Spinal cord (tissue), 9 donors: ENCODE measurements at regions not wholly inside any gene's neighbourhood (a gene's known extent, or its start where the extent isn't known, plus 50 kb on each side); places are given as distances from the start of the nearest gene placed in this dataset.
"Not testable (repeated sequence)": the region's sequence is repeated elsewhere in the genome, so short reads cannot be mapped to it uniquely, and the experiment has no call there.

ENCODE experiments used
- DNase-seq, 6 donors: peaks; one replicate each; pipeline versions ENCODE4 v3.0.0 to v3.0.0-alpha.2; 2013 to 2015; ENCODE audit warnings: low spot score in 6 of 6, low read depth in 4 of 6
- H3K27ac ChIP-seq: one replicate; pipeline ENCODE4 v1.5.1; 2013; ENCODE audit warnings: low read depth, low read length, control low read depth
- H3K27me3 ChIP-seq: one replicate; pipeline ENCODE4 v1.6.1; 2013; ENCODE audit warnings: low read length; ENCODE audit not compliant: control insufficient read depth, insufficient read depth
- H3K36me3 ChIP-seq: one replicate; pipeline ENCODE4 v1.6.1; 2013; ENCODE audit warnings: low read length; ENCODE audit not compliant: control insufficient read depth, insufficient read depth
- H3K4me1 ChIP-seq: one replicate; pipeline ENCODE4 v1.6.1; 2013; ENCODE audit warnings: low read length; ENCODE audit not compliant: control insufficient read depth, insufficient read depth
- H3K4me3 ChIP-seq: one replicate; pipeline ENCODE4 v1.5.1; 2013; ENCODE audit warnings: low read depth, low read length, control low read depth
- H3K9me3 ChIP-seq: one replicate; pipeline ENCODE4 v1.6.1; 2013; ENCODE audit warnings: low read length; ENCODE audit not compliant: control insufficient read depth, insufficient read depth
- WGBS: methylation state at CpG from one replicate; pipeline ENCODE4 v1.1.5; 2013; ENCODE audit warnings: missing lambda C conversion rate; ENCODE audit not compliant: insufficient coverage; 5-methylcytosine and 5-hydroxymethylcytosine counted together
- donor health status: healthy.

DNA sequence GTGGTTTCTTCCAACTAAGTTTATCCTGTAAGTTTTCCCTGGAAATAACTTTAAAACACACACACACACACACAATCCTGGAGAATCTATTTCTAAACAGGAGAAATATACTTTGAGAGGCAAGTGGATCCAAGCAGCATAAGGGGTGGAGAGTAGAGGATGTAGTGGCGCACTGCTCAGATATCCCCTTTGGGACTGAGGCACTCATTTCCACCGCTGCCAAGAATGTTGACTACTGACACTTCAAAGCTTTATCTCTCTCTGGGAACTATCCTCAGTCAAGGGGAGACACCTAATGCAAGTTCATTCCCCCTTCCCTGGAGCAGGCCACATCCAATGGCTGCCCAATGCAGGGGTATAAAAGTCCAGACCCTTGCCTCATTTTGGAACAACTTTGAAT lies 75.8 kb downstream of the CAPZA3 start:
- Histone ChIP-seq H3K4me1 (no peaks in the 10 kb centered on the region), H3K27me3 (no peaks in the 10 kb centered on the region), H3K36me3 (no peaks in the 10 kb centered on the region), H3K27ac (no peak overlapping the region), H3K4me3 (no peak overlapping the region), H3K9me3 (no peaks in the 10 kb centered on the region)
- 38% methylated on average over 1 of the region's 2 CpGs for WGBS
- no peak for DNase-seq

DNA sequence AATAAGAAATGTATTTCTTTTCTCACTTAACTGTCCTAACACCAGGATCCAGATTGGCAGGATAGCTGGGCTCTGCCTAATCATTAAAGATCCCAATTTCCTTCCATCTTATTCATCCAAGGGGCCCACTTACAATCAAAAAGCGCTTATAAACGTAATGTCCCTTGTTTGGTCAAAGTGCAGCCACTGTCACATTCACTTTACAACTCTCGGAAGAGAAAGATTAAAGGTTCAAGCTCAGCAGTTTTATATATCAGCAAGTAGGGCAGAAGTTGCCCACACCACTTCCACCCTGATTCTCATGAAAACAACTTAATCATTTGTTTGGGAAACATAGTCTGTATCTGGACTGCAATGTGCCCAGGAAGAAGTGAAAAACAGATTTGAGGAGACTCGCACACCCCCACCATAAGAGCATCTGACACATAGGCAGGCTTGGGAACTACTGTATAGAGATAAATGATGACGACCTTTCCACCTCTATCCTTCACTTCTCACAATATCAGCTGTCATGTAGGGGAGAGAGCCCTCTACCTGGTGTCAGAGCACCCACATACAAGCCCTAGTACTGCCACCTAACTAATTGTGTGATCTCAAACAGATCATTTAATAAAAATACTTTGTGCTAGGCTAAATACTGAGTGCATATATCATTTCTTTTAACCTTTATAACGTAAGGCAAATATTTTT lies 80.8 kb downstream of the CAPZA3 start:
- Histone ChIP-seq H3K4me3 (no peak overlapping the region), H3K27me3 (no peaks in the 10 kb centered on the region)
- 100% methylated on average over 2 of the region's 6 CpGs for WGBS

GRCh38 chr12:18819484-18819883 lies 81.6 kb downstream of the CAPZA3 start:
- no peaks in the 10 kb centered on the region for H3K27me3 ChIP-seq
- no peaks in the 10 kb centered on the region for H3K9me3 ChIP-seq
- no peak overlapping the region for H3K4me3 ChIP-seq
- 68% methylated on average over 7 of the region's 7 CpGs for WGBS
- DNase-seq, result peak in 1 of 6 donors; percentile 19
- H3K27ac ChIP-seq, result no peak overlapping the region
- H3K4me1 ChIP-seq, result no peaks in the 10 kb centered on the region
- no peaks in the 10 kb centered on the region for H3K36me3 ChIP-seq

More for the DNA sequence above, 80.8 kb downstream of the CAPZA3 start:
- Histone ChIP-seq H3K27ac (no peak overlapping the region), H3K9me3 (no peaks in the 10 kb centered on the region), H3K36me3 (no peaks in the 10 kb centered on the region), H3K4me1 (no peaks in the 10 kb centered on the region)
- no peak for DNase-seq

DNA sequence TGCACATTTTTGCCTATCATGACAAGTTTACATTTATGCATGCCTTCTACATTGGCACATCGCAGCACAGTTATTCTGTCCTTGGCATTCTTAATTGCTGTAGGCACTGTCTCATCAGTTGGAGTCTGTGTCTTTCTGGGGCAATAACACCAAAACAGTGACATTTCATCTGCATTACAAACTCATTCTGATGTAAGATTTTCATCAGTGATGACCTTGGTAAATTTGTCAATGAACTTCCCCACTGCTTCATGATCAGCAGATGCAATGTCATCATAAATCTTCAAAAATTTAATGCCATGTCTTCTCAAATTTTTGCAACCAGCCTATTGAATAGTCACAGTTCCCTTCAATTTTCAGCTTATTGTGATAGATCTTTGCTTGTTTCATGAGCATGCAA lies 85.5 kb downstream of the CAPZA3 start:
- H3K36me3 ChIP-seq, result no peaks in the 10 kb centered on the region
- H3K4me1 ChIP-seq, result no peaks in the 10 kb centered on the region
- 100% methylated on average over 1 of the region's 1 CpG for WGBS
- no peaks in the 10 kb centered on the region for H3K27me3 ChIP-seq
- peaks cover under 1% of the 10 kb centered on the region for H3K9me3 ChIP-seq
- no peak overlapping the region for H3K4me3 ChIP-seq
- no peak overlapping the region for H3K27ac ChIP-seq
- no peak for DNase-seq

- H3K36me3 ChIP-seq, result no peaks in the 10 kb centered on the region
- no peaks in the 10 kb centered on the region for H3K27me3 ChIP-seq
- WGBS, result 65% methylated on average over 5 of the region's 11 CpGs
- peaks cover 8% of the 10 kb centered on the region for H3K9me3 ChIP-seq
- H3K27ac ChIP-seq, result no peak overlapping the region
- H3K4me1 ChIP-seq, result no peaks in the 10 kb centered on the region
- peak in 1 of 6 donors; percentile 11 for DNase-seq
- H3K4me3 ChIP-seq, result no peak overlapping the region
Measured at GRCh38 chr12:18824287-18824686, 86.4 kb downstream of the CAPZA3 start.

DNA sequence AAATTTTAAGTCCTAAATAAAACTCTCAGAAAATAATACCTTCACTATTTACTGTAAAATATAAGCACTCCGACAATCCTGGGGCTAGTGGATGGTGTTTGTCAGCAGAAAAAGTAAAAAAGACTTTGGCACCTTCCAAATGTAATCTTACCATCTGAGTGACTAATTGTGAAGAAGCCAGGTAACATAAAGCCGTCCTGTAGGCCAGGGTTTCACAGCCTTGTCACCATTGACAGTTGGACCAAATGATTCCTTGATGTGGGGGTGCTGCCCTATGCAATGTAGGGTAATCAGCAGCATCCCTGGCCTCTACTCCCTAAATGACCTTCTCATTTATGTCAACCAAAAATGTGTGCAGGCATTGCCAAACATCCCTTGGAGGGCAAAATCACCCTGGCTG lies 87.2 kb downstream of the CAPZA3 start:
- Histone ChIP-seq H3K9me3 (peaks cover 8% of the 10 kb centered on the region), H3K36me3 (no peaks in the 10 kb centered on the region), H3K4me3 (no peak overlapping the region), H3K27ac (no peak overlapping the region), H3K4me1 (no peaks in the 10 kb centered on the region), H3K27me3 (no peaks in the 10 kb centered on the region)
- DNase-seq, result no peak
- WGBS, result no CpG with 5 or more reads among the region's 2 CpGs

DNA sequence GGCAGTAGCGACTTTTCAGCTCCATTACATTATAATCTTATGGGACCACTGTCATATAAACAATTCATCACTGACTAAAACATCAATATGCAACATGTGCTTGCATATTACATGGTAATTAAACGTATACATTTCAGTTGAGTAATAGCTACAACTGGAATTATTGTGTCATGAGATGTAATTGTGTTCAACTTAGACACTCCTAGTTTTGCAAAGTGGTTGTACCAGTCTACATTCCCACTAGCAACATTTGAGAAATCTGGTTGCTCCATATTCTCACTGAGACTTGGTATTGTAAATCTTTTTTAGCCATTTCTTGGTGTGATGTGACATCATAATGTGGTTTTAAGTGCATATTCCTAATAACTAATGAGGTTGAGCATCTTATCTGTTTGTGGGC lies 90.0 kb downstream of the CAPZA3 start:
- WGBS, result no CpG with 5 or more reads among the region's 2 CpGs
- Histone ChIP-seq H3K9me3 (peaks cover 8% of the 10 kb centered on the region), H3K27ac (no peak overlapping the region), H3K27me3 (no peaks in the 10 kb centered on the region), H3K4me1 (no peaks in the 10 kb centered on the region), H3K36me3 (no peaks in the 10 kb centered on the region), H3K4me3 (no peak overlapping the region)
- no peak for DNase-seq

- H3K9me3 ChIP-seq, result peaks cover 8% of the 10 kb centered on the region
- DNase-seq, result no peak
- no peak overlapping the region for H3K4me3 ChIP-seq
- H3K36me3 ChIP-seq, result no peaks in the 10 kb centered on the region
- no peaks in the 10 kb centered on the region for H3K27me3 ChIP-seq
- no peaks in the 10 kb centered on the region for H3K4me1 ChIP-seq
- H3K27ac ChIP-seq, result no peak overlapping the region
Measured at GRCh38 chr12:18828483-18828882, 90.6 kb downstream of the CAPZA3 start.

DNA sequence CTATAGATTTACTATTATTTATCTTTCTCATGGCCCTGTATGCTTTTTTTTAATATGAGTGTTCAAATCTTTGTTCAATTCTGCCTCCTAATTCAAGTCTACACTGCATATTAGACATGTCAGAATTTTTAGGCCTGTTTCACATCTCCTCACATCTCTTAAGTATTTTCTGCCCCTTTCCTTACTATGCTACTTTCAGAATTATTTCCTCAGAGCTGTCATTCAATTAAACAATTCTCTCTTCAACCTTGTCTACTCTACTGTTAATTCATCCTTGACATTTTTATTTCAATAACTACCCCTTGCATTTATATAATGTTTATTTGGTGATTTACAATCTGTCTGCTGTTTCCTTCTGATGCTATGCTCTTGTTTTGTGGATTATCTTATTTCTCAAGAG lies 91.1 kb downstream of the CAPZA3 start:
- H3K27me3 ChIP-seq, result no peaks in the 10 kb centered on the region
- no peak overlapping the region for H3K4me3 ChIP-seq
- no peak overlapping the region for H3K27ac ChIP-seq
- H3K36me3 ChIP-seq, result no peaks in the 10 kb centered on the region
- DNase-seq, result no peak
- peaks cover 8% of the 10 kb centered on the region for H3K9me3 ChIP-seq
- H3K4me1 ChIP-seq, result no peaks in the 10 kb centered on the region

DNA sequence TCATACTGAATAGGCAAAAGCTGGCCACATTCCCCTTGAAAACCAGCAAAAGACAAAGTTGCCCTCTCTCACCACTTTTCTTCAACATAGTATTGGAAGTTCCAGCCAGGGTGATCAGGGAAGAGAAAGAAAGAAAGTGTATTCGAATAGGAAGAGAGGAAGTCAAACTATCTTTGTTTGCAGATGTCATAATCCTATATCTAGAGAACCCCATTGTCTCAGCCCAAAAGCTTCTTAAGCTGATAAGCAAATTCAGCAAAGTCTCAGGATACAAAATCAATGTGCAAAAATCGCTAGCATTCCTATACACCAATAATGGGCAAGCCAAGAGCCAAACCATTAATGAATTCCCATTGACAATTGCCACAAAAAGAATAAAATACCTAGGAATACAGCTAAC lies 95.0 kb downstream of the CAPZA3 start:
- no CpG with 5 or more reads among the region's 2 CpGs for WGBS

More for the DNA sequence above, 95.0 kb downstream of the CAPZA3 start:
- H3K27ac ChIP-seq, H3K27me3 ChIP-seq, H3K4me1 ChIP-seq, H3K9me3 ChIP-seq, H3K36me3 ChIP-seq, H3K4me3 ChIP-seq, DNase-seq: not testable (repeated sequence)
